ENCODE measurements at regions not wholly inside any gene's neighbourhood (a gene's known extent, or its start where the extent isn't known, plus 50 kb on each side); places are given as distances from the start of the nearest gene placed in this dataset.

DNA sequence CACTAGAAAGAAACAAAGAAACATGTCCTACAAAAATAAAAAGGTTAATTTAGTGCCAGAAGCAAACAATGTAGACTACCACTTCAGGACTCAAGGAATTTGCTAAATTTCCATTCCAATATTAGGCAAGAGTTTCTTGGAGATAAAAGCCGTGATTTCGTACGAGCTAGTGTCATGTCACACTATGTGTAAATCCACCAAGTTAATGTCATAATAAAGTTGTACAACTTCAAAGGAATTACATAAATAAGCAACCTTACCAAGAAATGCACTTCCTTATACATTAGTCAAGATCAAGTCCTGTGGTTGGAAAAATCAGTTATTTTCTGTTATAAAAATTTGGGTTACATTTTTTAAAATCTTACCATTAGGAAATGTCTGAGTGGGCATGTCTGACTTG, 1222.8 kb downstream of the GALC start:
- H3K9me3 ChIP-seq (ENCODE audit: insufficient read depth, low read depth) = no peaks in the 10 kb centered on the region
- H3K27ac ChIP-seq = no peak overlapping the region
- H4K20me1 ChIP-seq (ENCODE audit: insufficient read depth) = no peaks in the 10 kb centered on the region
- TF ChIP-seq EZH2 (IDR thresholded peaks at IDR 0.05; ENCODE audit: low read depth) = no peak
- TF ChIP-seq, protein P1, sequence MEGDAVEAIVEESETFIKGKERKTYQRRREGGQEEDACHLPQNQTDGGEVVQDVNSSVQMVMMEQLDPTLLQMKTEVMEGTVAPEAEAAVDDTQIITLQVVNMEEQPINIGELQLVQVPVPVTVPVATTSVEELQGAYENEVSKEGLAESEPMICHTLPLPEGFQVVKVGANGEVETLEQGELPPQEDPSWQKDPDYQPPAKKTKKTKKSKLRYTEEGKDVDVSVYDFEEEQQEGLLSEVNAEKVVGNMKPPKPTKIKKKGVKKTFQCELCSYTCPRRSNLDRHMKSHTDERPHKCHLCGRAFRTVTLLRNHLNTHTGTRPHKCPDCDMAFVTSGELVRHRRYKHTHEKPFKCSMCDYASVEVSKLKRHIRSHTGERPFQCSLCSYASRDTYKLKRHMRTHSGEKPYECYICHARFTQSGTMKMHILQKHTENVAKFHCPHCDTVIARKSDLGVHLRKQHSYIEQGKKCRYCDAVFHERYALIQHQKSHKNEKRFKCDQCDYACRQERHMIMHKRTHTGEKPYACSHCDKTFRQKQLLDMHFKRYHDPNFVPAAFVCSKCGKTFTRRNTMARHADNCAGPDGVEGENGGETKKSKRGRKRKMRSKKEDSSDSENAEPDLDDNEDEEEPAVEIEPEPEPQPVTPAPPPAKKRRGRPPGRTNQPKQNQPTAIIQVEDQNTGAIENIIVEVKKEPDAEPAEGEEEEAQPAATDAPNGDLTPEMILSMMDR (conservative IDR thresholded peaks at IDR 0.05) = no peak
- H3K27me3 ChIP-seq (ENCODE audit: insufficient read depth, low read depth) = no peaks in the 10 kb centered on the region
- BruUV-seq (replicated peaks) = no TSS peak
- ChIA-PET POLR2A (ENCODE audit: unreplicated experiment) (no interaction called here), CTCF (no interaction called here)
- no peaks in the 10 kb centered on the region for H3F3A ChIP-seq (ENCODE audit: insufficient read depth, low read depth)
- no peaks in the 10 kb centered on the region for H3K9me2 ChIP-seq (ENCODE audit: insufficient read depth)
- no peak for DNase-seq
- H3K4me3 ChIP-seq = no peak overlapping the region
- H3K79me2 ChIP-seq (ENCODE audit: low read depth) = no peaks in the 10 kb centered on the region
- no peaks in the 10 kb centered on the region for H3K4me1 ChIP-seq (replicated peaks; ENCODE audit: insufficient read depth)
- intact Hi-C loops (cut with micrococcal nuclease; ENCODE audit: unreplicated experiment) = no loop called here
- no peak overlapping the region for H2AFZ ChIP-seq
- no peak overlapping the region for H3K4me2 ChIP-seq
- no peaks in the 10 kb centered on the region for H3K36me3 ChIP-seq (ENCODE audit: low read depth)

- Histone ChIP-seq H3K27ac (no peak overlapping the region), H3K4me1 (replicated peaks; ENCODE audit: insufficient read depth) (no peaks in the 10 kb centered on the region), H2AFZ (no peak overlapping the region), H3K9me3 (ENCODE audit: insufficient read depth, low read depth) (no peaks in the 10 kb centered on the region), H3K4me2 (no peak overlapping the region), H3K4me3 (no peak overlapping the region), H3K36me3 (ENCODE audit: low read depth) (no peaks in the 10 kb centered on the region), H3K79me2 (ENCODE audit: low read depth) (no peaks in the 10 kb centered on the region), H3K9me2 (ENCODE audit: insufficient read depth) (no peaks in the 10 kb centered on the region), H3F3A (ENCODE audit: insufficient read depth, low read depth) (no peaks in the 10 kb centered on the region), H4K20me1 (ENCODE audit: insufficient read depth) (no peaks in the 10 kb centered on the region), H3K27me3 (ENCODE audit: insufficient read depth, low read depth) (no peaks in the 10 kb centered on the region)
- intact Hi-C loops (cut with micrococcal nuclease; ENCODE audit: unreplicated experiment) = no loop called here
- CTCF ChIA-PET = no interaction called here
- POLR2A ChIA-PET (ENCODE audit: unreplicated experiment) = no interaction called here
- no peak for DNase-seq
- TF ChIP-seq, protein P1 (conservative IDR thresholded peaks at IDR 0.05) = no peak
- TF ChIP-seq EZH2 (IDR thresholded peaks at IDR 0.05; ENCODE audit: low read depth) = no peak
- BruUV-seq (replicated peaks) = no TSS peak
Observed at GRCh38 chr14:86766469-86766868, 1226.5 kb downstream of the GALC start.

DNA sequence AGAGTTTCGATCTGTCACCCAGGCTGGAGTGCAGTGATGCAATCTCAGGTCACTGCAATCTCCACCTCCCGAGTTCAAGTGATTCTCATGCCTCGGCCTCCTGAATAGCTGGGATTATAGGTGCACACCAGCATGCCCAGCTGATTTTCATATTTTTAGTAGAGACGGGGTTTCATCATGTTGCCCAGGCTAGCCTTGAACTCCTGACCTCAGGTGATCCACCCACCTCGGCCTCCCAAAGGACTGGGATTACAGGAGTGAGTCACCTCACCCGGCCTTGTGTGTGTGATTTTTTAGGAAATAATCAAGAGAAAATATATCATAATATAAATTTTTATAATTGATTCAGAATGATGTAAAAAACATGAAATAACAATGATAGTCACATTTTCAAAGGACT, 1231.4 kb downstream of the GALC start:
- ChIA-PET POLR2A (ENCODE audit: unreplicated experiment) (no interaction called here), CTCF (no interaction called here)
- Histone ChIP-seq H3K4me3 (no peak overlapping the region), H3K4me1 (replicated peaks; ENCODE audit: insufficient read depth) (no peaks in the 10 kb centered on the region), H3K36me3 (ENCODE audit: low read depth) (no peaks in the 10 kb centered on the region), H3K9me3 (ENCODE audit: insufficient read depth, low read depth) (no peaks in the 10 kb centered on the region), H3K9me2 (ENCODE audit: insufficient read depth) (no peaks in the 10 kb centered on the region), H3K27ac (no peak overlapping the region), H4K20me1 (ENCODE audit: insufficient read depth) (no peaks in the 10 kb centered on the region), H3K27me3 (ENCODE audit: insufficient read depth, low read depth) (no peaks in the 10 kb centered on the region), H2AFZ (no peak overlapping the region), H3K79me2 (ENCODE audit: low read depth) (no peaks in the 10 kb centered on the region), H3K4me2 (no peak overlapping the region), H3F3A (ENCODE audit: insufficient read depth, low read depth) (no peaks in the 10 kb centered on the region)
- no peak for TF ChIP-seq EZH2 (IDR thresholded peaks at IDR 0.05; ENCODE audit: low read depth)
- TF ChIP-seq, protein P1 (conservative IDR thresholded peaks at IDR 0.05) = no peak
- no peak for DNase-seq
- intact Hi-C loops (cut with micrococcal nuclease; ENCODE audit: unreplicated experiment) = no loop called here
- BruUV-seq (replicated peaks) = no TSS peak

Measured in PC-9 (cell line).